ENCODE measurements at regions not wholly inside any gene's neighbourhood (a gene's known extent, or its start where the extent isn't known, plus 50 kb on each side); places are given as distances from the start of the nearest gene placed in this dataset.

DNA sequence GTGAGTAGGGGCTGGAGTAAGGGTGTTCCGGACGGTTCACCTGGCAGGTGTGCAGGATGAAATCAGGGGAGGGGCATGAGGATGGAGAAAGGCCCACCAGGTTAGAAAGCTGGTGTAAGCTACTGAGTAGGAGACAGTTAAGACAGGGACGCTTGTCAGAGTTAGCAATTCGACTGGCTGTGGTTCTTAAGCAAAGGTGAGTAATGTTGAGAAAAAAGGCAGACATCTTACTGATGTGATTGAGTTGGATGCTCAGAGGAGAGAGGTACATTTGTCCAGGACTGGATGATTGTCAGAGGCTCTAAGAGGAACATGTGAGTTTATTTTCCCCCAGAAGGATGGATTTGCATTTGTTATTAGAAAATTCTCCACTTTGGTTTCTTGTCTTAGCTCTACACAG is 90.5 kb upstream of the MGAT5 start:
- no peak for DNase-seq

DNA sequence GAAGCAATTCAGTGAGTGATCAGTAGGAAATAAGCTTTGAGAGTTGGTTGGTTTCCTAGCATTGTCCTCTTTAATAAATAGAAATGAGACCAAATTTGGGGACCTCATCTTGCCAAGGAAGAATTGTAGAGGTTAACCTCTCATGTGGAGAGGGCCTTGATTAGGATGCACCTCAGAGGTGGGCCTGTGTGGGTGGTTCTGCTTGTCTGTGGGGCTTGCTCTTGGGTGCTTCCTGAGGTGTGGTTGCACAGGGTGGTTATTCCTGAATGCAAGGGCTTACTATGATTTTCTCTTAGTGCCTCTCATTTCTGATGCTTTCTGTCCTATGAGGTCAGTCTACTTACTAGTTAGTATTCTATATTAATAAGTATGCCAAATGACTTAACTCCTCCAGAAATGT is 89.6 kb upstream of the MGAT5 start:
- DNase-seq, result no peak

DNA sequence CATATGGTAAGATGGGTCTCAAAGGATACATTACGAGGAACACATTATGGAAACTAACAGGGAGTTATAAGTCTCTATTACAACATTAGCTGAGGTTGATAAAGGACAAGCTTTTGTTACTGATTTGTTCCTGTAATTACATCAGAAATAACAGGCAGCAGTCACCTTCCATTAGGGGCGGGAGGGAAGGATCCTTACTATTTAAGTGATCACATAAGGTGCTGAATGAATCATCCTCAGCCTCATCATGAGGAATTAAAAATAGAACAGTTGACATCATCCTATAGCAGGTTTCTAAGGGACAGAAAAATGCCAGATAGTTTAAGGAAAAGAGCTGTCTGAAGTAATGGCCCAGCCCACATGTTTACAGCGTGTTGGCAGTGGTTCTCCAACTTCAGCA is 86.9 kb upstream of the MGAT5 start:
- DNase-seq, result no peak

DNA sequence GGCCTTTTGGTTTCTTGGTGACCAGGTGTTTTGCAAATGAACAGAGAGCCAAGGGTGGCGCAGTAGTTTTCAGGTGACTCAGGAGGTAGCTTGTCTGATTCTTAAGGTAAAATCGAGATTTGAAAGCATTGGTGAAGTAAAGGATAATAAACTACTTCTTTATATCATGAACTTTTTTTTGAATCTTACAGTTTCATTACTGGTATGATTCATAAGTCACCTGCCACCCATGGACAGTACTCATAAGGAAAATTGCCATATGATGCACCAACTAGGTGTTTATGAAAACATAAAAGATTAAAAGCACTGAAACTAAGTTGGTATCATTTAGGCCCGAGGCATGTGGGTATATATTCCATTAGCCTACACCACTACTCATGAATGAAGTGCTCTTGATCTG is 84.1 kb upstream of the MGAT5 start:
- no peak for DNase-seq

DNA sequence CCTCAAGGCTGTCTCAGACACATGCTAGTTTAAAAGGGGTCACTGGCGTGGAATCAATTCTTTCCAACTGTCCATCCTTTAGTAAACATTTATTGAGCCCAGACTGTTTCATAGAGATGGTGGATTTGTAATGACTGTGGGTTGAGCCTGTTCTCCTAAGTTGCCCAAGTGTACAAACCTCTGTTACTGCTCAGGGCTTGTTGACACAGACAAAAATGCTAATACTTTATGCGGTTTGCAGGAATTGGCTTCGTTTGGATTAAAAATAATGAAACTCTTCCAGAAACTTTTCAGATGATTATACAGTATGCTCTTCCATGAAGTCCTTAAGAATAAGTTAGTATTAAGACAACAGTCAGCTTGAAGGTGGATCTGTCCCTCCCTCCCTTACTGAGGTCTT is 83.6 kb upstream of the MGAT5 start:
- no peak for DNase-seq

DNA sequence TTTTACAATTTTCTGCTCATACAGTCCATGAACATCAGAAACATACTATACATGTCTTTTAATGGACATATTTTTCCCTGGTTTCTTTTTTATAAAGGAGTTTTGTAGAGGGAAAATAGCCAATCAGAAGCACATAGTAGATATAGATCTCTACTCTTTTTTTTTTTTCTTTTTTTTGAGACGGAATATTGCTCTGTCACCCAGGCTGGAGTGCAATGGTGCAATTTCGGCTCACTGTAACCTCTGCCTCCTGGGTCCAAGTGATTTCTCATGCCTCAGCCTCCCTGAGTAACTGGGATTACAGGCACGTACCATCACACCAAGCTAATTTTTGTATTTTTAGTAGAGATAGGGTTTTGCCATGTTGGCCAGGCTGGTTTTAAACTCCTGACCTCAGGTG is 83.2 kb upstream of the MGAT5 start:
- DNase-seq, result no peak

DNA sequence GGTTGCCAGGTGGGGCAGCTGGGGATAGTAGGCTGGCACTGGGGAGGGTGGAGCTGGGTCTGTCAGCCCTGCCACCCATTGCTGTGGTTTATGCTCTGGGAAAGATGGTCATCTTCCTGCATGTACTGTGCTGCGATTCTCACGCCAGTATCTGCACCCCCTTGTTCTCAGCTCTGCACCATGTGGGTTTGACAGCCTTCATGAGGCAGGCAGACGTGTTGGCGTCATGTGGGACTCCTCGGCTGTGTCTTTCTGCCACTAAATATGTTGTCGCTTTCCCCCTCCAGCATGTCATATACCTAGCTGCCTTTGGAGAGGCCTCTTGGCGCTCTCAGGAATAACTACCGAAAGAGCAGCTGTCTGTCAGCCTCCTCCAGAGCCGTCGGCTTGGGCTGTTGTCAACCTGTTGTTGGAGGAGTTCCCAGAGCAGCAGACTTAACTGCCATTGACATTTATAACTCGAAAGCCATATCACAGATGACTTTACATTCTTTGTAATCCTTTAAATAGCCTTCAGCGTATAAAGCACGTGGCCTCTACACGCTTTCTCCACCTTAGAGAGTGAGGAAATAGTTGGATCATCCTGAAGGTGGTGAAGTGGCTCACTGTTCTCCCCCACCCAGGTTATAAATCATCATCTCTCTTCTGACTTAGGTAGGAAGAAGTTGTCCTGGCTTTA is 80.4 kb upstream of the MGAT5 start:
- peak in 20 of 56 donors; percentile 12 to 71 (median 39) for DNase-seq

DNA sequence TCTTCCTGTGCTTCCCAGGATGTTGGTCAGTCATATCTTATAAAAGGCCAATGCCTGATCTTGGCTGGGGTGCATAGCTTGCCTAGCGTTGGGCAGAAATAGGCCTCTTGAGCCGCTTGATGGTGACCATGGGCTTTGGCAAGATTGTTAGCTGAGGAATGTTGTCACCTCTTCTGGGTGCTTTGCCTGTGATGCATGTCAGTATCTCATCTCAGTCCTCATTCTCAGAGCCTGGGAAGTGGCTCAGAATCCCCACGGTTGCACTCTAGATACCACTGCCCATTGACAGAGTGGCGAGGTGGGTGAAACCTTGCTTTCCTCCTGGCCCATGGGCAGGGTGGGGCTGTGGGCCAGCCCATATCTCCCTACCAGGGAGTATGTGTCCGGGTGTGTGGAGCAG is 79.2 kb upstream of the MGAT5 start:
- DNase-seq, result no peak

DNA sequence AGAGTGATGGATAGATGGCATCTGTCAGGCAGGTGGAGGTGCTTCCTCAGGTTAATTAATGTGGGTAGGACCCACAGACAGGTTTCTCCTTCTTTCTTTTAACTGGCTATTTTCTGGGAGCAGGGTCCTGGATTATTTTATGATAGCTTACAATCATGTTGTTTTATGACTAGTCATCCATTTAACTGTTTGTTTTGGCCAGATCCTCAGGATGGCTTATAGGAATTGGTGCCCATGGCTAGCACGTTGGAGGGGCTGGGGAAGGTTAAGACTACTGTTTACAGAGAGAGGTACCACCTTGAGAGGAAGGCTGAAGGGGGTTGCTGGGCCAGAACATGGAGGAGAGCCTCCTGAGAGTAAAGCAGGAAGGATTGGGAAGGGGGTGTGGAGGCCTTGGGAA is 78.0 kb upstream of the MGAT5 start:
- no peak for DNase-seq

DNA sequence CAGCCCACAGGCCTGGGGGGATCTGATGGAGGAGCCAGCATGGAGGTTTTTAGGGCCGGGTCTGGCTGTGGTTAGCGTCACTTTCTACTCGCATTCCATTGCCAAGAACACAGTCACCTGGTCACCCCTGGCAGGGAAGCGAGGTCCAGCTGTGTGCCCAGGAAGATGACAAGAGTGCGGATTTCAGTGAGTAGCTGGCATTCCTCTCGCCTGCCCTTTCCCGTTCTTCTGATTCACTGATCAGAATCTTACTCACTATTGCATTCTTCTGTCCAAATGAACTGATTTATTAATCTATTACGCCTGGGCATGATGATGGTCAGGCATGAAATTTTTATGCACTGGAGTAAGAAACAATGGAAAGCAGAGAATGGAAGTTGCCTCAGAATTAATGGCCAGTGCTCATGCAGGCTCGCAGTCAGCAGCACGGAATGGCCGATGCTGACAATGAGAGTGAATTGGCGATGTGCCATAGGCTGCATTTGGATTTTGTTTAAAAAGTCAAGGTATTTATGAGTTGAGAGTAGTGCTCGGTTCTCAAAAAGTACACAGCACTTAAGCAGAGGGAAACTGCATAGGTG is 76.4 kb upstream of the MGAT5 start:
- peak in 4 of 56 donors; percentile 15 to 40 (median 22) for DNase-seq

DNA sequence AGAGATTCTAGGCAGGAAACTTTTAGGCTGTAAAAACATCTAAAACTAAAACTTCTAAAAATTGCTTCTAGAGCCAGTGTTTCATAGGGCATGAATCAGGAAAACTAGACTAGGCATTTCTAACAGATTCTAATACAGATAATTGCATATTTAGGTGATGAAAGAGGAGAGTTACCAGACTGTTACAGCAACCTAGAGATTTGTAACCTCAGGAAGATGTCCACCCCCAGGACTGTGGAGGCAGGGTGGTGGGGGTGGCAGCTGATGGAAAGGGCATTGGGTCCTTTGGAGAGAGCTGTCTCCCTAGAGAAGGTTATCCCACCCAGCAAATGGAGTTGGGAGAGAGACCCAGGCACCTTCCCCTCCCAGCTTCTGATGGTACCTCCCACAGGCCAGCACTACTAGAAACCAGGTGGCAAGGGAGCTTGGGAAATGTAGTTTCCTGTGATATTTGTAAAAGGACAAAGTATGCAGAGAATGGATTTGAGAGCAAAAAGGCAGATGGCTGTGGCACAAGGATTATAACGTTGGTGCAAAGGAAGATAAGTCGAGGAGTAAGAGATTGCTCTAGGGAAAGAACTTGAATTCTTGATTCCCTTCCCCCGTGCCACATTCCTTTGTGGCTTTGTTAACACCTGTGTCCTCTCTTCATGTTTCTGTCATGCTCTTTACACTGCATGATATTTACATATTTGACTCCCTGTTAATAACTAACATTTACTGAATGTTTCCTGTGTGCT is 75.6 kb upstream of the MGAT5 start:
- DNase-seq, result no peak

DNA sequence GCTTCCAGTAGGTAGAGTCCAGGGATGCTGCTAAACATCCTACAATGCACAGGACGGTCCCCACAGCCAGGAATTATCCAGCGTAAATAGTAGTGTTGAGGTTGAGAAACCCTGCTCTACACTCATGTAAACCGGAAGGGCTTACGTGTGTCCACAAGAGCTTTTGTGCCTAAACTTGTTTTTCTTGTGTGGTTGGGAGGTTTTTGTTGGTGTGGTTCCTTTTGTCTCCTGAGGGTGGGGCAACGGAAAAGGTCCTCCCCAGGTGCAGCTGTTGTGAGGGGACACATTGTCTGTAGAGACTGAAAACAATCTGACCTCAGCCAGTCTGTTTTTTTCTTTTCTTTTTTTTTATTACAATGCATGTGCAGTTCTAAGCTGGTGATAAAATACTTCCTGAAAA is 72.7 kb upstream of the MGAT5 start:
- DNase-seq, result no peak

DNA sequence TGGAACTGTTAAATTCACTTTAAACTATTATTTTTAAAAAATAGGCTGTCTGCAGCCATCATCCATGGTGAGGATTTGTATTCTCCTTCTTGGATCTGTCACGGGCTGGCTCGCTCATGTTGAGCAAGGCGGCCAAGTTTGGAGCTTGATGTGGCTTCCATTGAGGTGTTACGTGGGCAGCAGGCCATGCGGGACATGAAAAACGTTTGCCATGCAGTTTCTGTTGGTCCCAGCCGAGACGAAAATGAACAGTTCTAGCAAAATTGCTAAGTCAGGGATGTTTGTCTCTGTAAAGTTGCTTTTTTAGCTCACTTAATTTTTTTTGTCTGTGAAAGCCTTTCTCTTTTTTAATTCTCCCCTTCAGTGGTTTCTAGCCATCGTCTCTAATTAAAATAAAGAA is 70.2 kb upstream of the MGAT5 start:
- peak in 9 of 56 donors; percentile 16 to 36 (median 26) for DNase-seq

DNA sequence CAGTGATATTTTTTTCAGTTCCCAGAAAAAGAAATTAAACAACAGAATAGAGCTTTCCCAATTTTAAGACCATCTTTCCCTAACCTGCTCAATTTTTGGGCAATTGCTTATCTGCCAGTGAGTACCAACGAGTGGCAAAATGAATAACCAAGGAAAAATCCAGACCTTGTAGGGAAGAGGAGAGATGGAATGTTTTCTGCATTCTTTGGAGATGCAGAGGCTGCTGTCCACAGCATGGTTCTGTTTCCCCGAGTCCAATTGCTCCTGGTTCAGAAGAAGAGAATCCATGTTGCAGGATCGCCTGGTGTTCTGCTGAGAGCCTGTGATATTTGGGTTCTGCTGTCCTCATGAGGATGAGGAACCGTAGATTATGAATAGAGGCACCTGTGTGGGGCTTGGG is 68.2 kb upstream of the MGAT5 start:
- no peak for DNase-seq

DNA sequence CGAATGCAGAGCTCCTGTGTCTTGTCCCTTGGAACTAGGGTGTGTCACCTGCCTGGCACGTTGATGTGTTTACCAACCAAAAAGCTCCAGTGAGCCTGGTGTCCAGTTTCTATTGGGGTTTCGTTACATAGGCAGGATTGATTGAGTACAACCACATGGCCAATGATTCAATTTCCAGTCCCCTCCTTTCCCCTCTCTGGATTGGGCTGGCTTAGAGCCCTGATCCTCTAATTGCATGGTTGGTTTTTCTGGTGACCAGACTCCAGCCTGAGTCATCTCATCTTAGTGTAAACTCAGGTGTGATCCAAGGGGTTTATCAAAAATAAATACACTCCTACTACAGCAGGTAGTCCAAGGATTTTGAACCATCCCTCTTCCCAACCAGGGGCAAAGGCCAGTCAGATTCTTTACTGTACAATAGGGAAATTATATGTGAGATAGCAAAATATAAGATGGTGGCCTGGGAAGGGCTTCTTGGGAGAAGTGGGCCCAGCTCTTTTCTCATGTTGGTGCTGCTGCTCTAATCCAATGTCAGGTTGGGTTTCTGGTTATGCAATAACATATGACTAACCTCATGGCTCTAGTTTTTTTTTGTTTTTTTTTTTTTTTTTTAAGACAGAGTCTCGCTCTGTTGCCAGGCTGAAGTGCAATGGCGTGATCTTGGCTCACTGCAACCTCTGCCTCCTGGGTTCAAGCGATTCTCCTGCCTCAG is 64.7 kb upstream of the MGAT5 start:
- DNase-seq, result no peak

DNA sequence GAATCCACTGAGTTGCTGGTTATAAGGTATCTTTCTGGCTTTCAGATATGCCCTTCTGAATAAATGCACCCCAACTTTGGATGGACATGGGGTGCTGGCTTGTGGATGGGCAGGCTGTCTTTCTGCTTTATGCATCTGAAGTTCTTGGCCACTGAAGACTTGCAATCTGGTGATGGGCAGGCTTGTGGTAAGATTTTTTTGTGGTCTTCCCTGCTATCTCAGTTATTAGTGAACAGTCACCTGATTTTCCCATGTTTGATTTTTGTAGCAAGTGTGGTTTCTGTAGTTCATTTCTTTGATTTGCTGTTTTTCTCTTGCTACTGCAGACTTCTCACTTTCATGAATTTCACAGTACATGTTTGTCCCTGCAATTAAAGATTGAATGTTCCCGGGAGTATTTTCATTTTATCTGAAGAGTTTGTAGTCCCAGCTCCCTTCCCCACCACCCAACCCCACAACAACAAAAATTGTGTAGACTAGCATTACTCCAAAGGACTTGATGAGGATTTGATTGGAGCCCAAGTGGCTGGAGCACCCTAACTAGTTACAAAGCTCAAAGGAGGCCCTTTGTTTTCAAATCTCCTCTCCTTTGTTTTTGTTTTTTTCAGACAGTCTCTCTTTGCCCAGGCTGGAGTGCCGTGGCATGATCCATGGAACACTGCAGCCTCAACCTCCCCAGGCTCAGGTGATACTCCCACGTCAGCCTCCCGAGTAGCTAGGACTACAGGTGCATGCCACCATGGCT is 63.6 kb upstream of the MGAT5 start:
- peak in 2 of 56 donors; percentile 16 to 48 for DNase-seq

DNA sequence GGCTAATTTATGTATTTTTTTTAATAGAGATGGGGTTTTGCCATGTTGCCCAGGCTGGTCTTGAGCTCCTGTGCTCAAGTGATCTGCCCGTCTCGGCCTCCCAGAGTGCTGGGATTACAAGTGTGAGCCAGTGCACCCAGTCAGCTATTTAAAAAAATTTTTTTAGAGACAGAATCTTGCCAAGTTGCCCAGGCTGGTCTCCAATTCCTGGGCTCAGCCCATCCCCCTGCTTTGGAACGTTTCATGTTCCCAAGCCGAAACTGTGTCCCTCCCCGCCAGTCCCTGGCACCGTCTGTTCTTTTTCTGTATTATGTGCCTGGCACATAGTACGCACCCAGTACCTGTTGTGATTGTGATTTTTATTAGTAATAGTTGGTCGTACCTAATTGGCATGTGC is 63.1 kb upstream of the MGAT5 start:
- peak in 10 of 56 donors; percentile 11 to 46 (median 28) for DNase-seq

DNA sequence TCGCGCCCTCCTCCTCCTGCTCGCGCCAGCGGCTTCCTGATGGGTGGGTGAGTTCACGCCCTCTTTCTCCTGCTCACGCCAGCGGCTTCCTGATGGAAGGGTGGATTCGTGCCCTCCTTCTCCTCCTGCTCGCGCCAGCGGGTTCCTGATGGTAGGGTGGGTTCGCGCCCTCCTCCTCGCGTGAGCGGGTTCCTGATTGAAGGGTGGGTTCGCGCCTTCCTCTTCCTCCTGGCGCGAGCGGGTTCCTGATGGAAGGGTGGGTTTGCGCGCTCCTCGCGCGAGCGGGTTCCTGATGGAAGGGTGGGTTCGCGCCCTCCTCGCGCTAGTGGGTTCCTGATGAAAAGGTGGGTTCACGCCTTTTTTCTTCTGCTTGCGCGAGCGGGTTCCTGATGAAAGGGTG is 62.0 kb upstream of the MGAT5 start:
- DNase-seq, result no peak

DNA sequence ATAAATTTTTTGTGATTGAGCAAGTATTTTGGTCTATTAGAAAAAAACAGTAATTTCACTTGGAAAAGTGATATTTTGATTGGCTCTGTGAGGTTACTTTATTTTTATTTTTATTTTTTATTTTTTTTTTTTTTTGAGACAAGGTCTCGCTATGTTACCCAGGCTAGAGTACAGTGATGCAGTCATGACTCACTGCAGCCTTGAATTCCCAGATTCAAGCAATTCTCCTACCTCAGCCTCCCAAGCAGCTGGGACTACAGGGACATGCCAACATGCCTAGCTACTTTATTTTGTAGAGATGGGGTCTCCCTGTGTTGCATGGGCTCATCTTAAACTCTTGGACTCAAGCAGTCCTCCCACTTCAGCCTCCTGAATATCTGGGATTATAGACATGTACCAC is 60.9 kb upstream of the MGAT5 start:
- no peak for DNase-seq

DNA sequence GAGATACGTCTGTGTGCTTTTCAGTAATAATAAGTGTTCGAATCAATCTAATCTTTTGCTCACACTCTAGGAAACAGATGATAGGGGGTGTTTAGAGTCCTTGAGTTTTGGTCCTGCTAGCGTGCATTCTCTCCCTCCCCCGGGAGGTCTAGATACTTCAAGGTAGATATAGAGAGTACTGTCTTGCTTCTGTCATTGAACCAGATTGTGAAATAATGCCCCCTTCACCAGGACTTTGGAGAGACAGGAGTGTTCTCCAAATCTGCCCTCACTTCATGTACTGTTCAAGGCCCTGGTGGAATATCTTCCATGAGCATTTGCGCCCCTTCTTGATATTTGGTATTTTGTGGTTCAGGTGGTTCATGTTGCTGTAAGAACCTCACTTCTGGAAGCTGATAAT is 59.4 kb upstream of the MGAT5 start:
- DNase-seq, result no peak

DNA sequence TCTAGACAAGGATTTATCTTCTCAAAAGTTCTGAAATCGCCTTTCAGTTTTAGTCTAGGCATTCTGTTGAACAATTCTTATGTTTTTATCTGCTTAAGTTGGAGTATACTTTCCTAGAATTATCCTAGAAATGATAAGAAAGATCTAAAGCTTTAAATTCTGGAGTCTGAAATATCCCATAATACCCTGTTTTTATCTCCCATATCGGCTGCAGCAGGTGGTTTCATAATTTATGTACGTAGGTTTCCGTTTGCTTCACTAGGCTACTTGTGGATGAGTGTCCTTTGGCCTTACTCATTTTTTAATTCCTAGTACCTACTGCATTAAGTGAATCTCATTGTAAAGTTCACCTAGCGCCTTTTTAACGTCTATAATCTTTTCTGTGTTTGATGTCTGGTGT is 58.5 kb upstream of the MGAT5 start:
- DNase-seq, result no peak

DNA sequence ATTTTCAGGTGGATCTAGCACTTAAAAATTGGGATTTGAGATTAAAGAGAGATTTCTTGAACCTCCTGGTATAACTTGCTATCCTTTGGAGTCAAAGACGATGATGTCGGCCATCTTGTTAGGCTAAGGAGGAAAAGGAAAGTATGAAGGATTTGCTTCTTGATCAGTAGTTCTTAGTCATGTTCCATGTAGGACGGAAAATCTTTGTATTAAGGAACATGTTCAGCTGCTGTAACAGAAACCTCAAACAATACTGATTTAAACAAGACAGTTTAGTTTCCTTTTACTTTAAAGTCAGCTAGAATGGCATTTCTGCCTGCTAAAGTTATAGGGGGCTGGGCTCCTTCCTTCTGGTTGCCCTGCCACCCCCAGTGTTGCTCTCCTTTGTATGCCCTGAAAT is 56.4 kb upstream of the MGAT5 start:
- no peak for DNase-seq
